HG03045 (cell line): ENCODE measurements at regions not wholly inside any gene's neighbourhood (a gene's known extent, or its start where the extent isn't known, plus 50 kb on each side); places are given as distances from the start of the nearest gene placed in this dataset.

Experiments used
- ATAC-seq: cut with Tn5 transposase; IDR thresholded peaks from one replicate; pipeline ENCODE4 v1.9.1; 2021; ENCODE audit warnings: mild to moderate bottlenecking, moderate library complexity; ENCODE audit not compliant: unreplicated experiment

GRCh38 chr10:36504758-36505157 is 620.6 kb upstream of the ANKRD30A start:
- ATAC-seq, result no peak

GRCh38 chr10:36500266-36500665 is 625.1 kb upstream of the ANKRD30A start:
- no peak for ATAC-seq

DNA sequence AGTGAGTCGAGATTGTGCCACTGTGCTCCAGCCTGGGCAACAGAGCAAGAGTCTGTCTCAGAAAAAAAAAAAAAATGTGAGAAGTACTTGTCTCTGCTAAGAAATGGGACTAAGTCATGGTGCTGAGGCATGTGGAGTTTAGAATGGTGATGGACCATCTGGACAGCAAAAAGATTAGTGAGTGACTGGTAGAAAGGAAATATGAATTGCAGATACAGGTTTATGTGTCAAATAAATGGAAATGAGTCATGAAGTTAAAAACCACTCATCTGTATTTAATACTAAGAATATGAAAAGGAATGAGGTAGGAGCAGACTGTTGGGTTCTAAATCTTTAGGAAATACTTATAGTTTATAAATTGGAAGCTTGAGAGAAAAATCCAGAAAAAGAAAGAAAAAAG is 625.7 kb upstream of the ANKRD30A start:
- no peak for ATAC-seq

- no peak for ATAC-seq
Observed at GRCh38 chr10:36496758-36497157, 628.6 kb upstream of the ANKRD30A start.

- ATAC-seq, result no peak
Observed at GRCh38 chr10:36494371-36494770, 631.0 kb upstream of the ANKRD30A start.

DNA sequence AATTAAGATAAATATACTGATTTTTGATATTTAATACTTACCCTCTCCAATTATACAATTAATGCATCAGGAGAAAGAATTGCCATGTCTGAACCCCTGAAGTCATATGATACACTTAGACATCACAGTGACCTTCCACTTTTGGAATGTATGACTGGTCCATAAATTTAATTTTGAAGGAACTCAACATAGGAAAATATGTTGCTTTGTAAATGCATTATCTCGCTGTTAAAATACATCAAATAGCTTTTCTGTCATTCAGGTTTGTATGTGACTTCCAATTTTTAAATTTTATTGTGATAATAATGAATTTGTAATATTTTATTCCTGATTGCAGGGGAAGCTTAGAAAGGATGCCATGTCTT is 631.9 kb upstream of the ANKRD30A start:
- ATAC-seq, result no peak

DNA sequence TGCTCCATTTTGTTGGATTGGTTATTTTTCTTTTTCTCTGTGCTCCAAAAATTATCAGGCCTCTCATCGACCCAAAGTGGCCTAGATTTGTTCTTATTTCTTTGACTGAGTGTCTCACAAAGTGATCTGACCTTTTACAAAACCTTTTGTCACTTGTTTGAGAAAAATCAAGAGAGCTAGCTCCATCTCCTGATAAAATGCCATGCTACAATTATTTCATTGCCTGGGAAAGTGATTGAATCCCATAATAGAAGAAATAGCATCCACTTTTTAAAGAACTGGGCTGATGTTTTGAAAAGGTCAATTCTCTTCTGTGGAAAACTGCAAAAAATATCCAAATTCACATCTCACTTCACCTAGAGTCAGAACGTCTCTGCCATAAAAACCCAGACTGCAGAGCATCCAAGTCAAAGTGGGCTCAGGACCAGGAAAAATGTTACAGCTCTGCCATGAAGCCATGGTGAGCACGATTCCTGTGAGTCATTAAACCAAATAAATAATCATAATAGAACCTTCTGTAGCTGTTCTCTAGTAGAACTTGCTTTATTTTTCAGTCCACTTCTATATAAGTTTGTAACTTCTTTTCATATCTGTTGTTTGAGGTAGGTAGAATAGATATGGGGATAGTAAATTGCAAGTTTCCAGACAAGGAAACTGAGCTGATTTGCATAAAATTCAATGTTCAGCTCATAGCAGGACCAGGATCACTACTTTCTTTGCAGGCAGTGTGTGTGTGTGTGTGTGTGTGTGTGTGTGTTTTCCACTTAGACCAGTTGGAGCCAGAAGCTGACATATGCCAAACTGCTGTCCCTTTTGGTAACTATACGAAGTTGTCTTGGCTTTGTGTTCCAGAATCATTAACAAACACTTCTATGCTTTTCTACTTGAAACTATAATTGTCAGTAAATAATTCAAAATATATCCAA is 632.5 kb upstream of the ANKRD30A start:
- no peak for ATAC-seq

DNA sequence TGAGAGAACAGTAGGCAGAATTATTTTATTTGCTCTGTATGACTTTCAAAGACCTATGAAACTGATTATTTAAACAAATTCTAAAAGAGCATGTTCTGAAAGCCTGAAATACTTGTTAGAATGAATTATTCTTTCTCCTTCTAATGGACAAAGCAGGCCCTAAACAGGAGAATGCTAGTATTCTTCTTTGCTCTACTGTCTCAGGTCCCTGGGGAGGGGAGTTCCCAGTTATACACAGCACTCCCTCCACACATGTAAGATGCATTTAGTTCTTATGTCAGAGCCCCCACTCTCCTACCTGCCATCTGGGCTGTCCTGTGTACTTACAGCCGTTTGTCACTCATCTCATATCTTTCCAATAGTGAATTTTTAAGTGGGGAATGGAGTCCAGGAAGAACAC is 633.5 kb upstream of the ANKRD30A start:
- ATAC-seq, result no peak

DNA sequence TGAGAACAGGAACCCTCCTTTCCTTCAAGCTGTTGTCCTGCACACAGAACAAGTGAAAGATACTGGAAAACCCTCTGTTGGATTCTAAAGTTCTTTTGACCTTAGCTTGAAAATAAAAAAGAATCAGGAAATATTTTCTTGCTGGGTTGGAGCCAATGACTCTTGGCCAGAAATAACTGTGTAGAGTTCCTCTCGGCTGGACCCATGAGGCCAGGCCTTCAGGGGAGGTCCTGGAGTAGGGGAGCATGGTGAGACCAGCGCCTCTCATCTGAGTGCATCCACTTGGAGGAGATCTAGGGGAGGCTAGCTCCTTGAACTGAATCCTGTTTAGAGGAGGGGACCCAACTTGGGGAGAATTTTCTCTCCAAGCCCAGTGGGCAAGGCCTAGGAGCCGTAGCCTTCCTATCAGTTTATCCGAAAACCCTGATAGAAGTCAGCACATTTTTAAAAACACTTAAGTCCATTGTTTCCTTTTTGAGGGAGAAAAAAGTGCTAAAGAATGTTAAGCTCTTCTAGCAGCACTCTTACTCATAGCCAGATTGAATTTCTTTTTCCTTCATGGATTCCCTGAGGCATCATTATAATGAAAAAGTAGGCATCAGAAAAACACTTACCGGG is 635.7 kb upstream of the ANKRD30A start:
- ATAC-seq, result no peak

GRCh38 chr10:36489181-36489580 is 636.2 kb upstream of the ANKRD30A start:
- ATAC-seq, result no peak

GRCh38 chr10:36488579-36488978 is 636.8 kb upstream of the ANKRD30A start:
- ATAC-seq, result no peak

DNA sequence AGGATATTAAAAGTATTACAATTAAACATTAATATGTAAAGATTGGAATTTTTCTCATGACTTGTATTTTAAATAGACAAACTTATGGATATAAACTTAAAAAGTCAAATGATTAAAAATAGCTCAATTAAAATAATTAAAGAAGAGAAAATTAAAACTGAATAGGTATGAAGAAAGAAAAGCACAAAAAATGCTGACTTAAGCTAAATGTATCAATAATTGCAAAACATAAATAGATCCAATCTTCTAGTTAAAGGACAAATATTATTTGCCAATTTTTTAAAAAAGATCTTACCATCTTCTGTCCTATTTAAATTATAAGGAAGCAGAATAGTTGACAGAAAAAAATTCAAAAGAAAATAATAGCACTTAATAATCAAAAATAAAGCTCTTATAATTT is 646.3 kb upstream of the ANKRD30A start:
- no peak for ATAC-seq

DNA sequence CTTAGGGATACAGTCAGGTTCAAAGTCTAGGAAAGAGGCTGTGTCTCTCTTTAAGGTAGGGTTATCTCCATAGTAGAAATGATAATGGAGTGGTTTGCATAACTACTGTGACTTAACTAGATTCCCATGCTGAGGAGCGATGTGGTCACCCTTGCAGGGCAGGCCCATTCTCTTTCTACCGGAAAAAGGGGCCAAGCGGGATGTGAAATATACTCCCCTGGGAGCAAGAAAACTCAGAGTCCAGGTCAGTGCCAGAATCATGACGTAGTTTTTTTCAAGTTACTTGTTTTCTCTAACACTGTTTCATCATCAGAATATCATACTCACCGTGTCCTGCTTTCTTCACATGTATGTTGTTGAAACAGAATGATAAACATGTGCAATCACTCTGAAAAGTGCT is 649.0 kb upstream of the ANKRD30A start:
- ATAC-seq, result no peak

- ATAC-seq, result no peak
Observed at GRCh38 chr10:36475746-36476145, 649.7 kb upstream of the ANKRD30A start.

DNA sequence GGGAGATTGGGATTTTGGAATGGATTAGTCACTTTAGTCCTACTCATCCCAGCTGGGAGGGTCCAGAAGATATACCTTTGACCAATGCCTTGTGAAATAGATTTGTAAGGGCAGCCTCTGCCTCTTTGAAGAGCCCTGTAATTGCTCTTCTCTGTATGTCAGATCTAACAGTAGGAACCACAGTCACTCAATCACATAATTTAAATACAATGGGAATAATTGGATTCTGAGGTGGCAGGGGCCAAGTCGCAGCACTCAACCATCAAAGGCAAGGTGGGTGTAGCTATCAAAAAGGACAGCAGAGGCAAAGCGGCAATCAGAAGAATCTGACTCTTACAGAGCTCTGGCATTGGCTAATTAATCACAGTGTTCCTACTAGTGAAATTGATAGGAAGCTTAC is 650.9 kb upstream of the ANKRD30A start:
- ATAC-seq, result no peak

GRCh38 chr10:36473122-36473521 is 652.3 kb upstream of the ANKRD30A start:
- no peak for ATAC-seq

GRCh38 chr10:36469585-36469984 is 655.8 kb upstream of the ANKRD30A start:
- ATAC-seq, result no peak

- no peak for ATAC-seq
Observed at GRCh38 chr10:36468620-36469019, 656.8 kb upstream of the ANKRD30A start.

- ATAC-seq, result no peak
Observed at GRCh38 chr10:36465604-36466379, 659.6 kb upstream of the ANKRD30A start.

- ATAC-seq, result no peak
Observed at GRCh38 chr10:36464291-36464690, 661.1 kb upstream of the ANKRD30A start.

- no peak for ATAC-seq
Observed at GRCh38 chr10:36463390-36463789, 662.0 kb upstream of the ANKRD30A start.

DNA sequence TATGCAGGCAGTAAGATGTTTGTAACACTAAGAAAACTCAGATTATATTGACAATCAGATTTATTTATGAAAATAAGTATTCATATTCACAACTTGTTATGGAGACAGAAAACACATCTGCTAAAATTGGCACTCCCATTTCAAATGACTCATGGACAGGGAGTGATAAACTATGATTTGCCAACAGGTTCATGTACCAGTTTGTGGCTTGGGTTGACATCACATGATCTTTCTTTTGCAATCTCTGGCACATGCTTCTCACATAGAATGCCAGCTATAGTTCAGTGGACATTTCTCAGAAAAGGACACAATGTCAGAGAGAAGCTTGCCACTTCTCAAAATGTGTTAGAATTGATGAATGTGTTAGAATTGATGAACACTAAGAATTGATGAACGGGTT is 663.2 kb upstream of the ANKRD30A start:
- no peak for ATAC-seq
